Endothelial cell of umbilical vein (primary cell): ENCODE measurements at regions not wholly inside any gene's neighbourhood (a gene's known extent, or its start where the extent isn't known, plus 50 kb on each side); places are given as distances from the start of the nearest gene placed in this dataset.
"Not testable (repeated sequence)": the region's sequence is repeated elsewhere in the genome, so short reads cannot be mapped to it uniquely, and the experiment has no call there.

Experiments used
- BruUV-seq: library from RNA; stranded (reverse); fragments of 400-500 nt; replicated peaks from 2 replicates; lab custom pipeline; 2021; lab: Mats Ljungman, UMichigan
- CTCF ChIA-PET: fragments of 300-600, 350-600 bp; sonication (Branson Sonifier 250); formaldehyde crosslinking; loops from one replicate; lab custom pipeline; 2021; ENCODE audit warnings: antibody characterized with exemption, inconsistent platforms; lab: Charles Lee
- POLR2A ChIA-PET: fragments of 300-600, 350-600 bp; sonication (Branson Sonifier 250); formaldehyde crosslinking; loops from one replicate; lab custom pipeline; 2021; ENCODE audit warnings: antibody characterized with exemption, inconsistent platforms; lab: Charles Lee
- DNase-seq: peaks from one replicate; pipeline ENCODE4 v3.0.0-alpha.2; 2011; ENCODE audit warnings: low read depth, low spot score
- FAIRE-seq: peaks from 2 replicates; lab custom pipeline; 2011; peaks lifted over from hg19 to GRCh38; lab: Jason Lieb, UNC
- H2AFZ ChIP-seq: 2 replicates; pipeline ENCODE4 v1.6.0; 2012; ENCODE audit warnings: low read depth, low read length, control low read depth, inconsistent platforms
- H3K27ac ChIP-seq: 2 replicates; pipeline ENCODE4 v1.5.1; 2011; ENCODE audit warnings: low read depth, mild to moderate bottlenecking, control low read depth, low read length, moderate library complexity; ENCODE audit not compliant: insufficient read depth
- H3K27me3 ChIP-seq, 2 experiments: 2 replicates each; pipeline versions ENCODE4 v1.6.0 to v1.6.1; 2011; ENCODE audit warnings: low read length in 2 of 2, mixed read lengths in 1 of 2; ENCODE audit not compliant: control insufficient read depth in 2 of 2, insufficient read depth in 2 of 2
- H3K36me3 ChIP-seq, 2 experiments: 2 replicates in 1 of 2; 3 replicates in 1 of 2; pipeline ENCODE4 v1.5.1; 2011; ENCODE audit warnings: low read length in 2 of 2, mild to moderate bottlenecking in 1 of 2, moderate library complexity in 1 of 2; ENCODE audit not compliant: control insufficient read depth in 2 of 2, insufficient read depth in 2 of 2; ENCODE audit errors: extremely low read depth in 1 of 2
- H3K4me1 ChIP-seq: 3 replicates; pipeline ENCODE4 v1.5.1; 2011; ENCODE audit warnings: mild to moderate bottlenecking, low read length; ENCODE audit not compliant: control insufficient read depth, insufficient read depth; ENCODE audit errors: extremely low read depth
- H3K4me2 ChIP-seq: 2 replicates; pipeline ENCODE4 v1.6.1; 2011; ENCODE audit warnings: low read length, control low read depth, mixed read lengths; ENCODE audit not compliant: insufficient read depth
- H3K4me3 ChIP-seq, 3 experiments: fragments of 200-600 bp in 1 of 3; sonication (generic), shearing (Covaris generic) in 1 of 3; replicated peaks in 1 of 3; 2 replicates each; pipeline ENCODE4 v1.5.1; 2011 to 2016; ENCODE audit warnings: control low read depth in 3 of 3, low read length in 3 of 3, mild to moderate bottlenecking in 2 of 3, inconsistent platforms in 1 of 3, low read depth in 1 of 3, moderate library complexity in 1 of 3; ENCODE audit not compliant: insufficient read depth in 1 of 3
- H3K79me2 ChIP-seq: 2 replicates; pipeline ENCODE4 v1.6.0; 2012; ENCODE audit warnings: low read length, inconsistent platforms; ENCODE audit not compliant: control insufficient read depth, insufficient read depth
- H3K9ac ChIP-seq: replicated peaks from 2 replicates; pipeline ENCODE3; 2011; ENCODE audit warnings: low read length, control low read depth; ENCODE audit not compliant: insufficient read depth; ENCODE audit errors: extremely low read depth
- H3K9me1 ChIP-seq: replicated peaks from 3 replicates; pipeline ENCODE4 v1.6.0; 2011; ENCODE audit warnings: mild to moderate bottlenecking, low read length; ENCODE audit not compliant: control insufficient read depth, insufficient read depth; ENCODE audit errors: extremely low read depth
- H3K9me3 ChIP-seq: replicated peaks from 2 replicates; pipeline ENCODE4 v1.5.1; 2012; ENCODE audit warnings: low read length, inconsistent platforms; ENCODE audit not compliant: control insufficient read depth, insufficient read depth
- H4K20me1 ChIP-seq: replicated peaks from 2 replicates; pipeline ENCODE3; 2011; ENCODE audit warnings: mild to moderate bottlenecking, low read length; ENCODE audit not compliant: control insufficient read depth, insufficient read depth; ENCODE audit errors: extremely low read depth
- dilution Hi-C: fragments of 300-500 bp; cut with MboI; formaldehyde crosslinking; loops from one replicate; pipeline ENCODE4 v1.15.0; 2019; ENCODE audit warnings: low sequenced_read_pairs; ENCODE audit not compliant: extremely low pct_ligation_motif_present
- intact Hi-C: fragments of 100-400 bp; cut with micrococcal nuclease; formaldehyde crosslinking; loops from one replicate; pipeline ENCODE4 v1.10.0; 2022

GRCh38 chr4:49241295-49241694, 255.2 kb downstream of the CWH43 start:
- CTCF ChIA-PET, intact Hi-C loops, dilution Hi-C loops, H2AFZ ChIP-seq, H3K9ac ChIP-seq, H3K9me1 ChIP-seq, BruUV-seq, H3K79me2 ChIP-seq, H4K20me1 ChIP-seq, H3K27me3 ChIP-seq, H3K36me3 ChIP-seq, H3K4me2 ChIP-seq, H3K27ac ChIP-seq, H3K4me3 ChIP-seq, POLR2A ChIA-PET, FAIRE-seq, H3K9me3 ChIP-seq, DNase-seq, H3K4me1 ChIP-seq: not testable (repeated sequence)

- BruUV-seq, DNase-seq: not testable (repeated sequence)
These were observed 276.7 kb downstream of the CWH43 start for GRCh38 chr4:49262786-49263185.

GRCh38 chr4:49270435-49270834, 284.4 kb downstream of the CWH43 start:
- CTCF ChIA-PET, H3K79me2 ChIP-seq, dilution Hi-C loops: not testable (repeated sequence)

More at GRCh38 chr4:49262786-49263185, 276.7 kb downstream of the CWH43 start:
- H3K79me2 ChIP-seq, H3K9me3 ChIP-seq, CTCF ChIA-PET, H3K9ac ChIP-seq, H3K27ac ChIP-seq, H3K4me2 ChIP-seq, H3K9me1 ChIP-seq, H3K4me1 ChIP-seq, dilution Hi-C loops, H2AFZ ChIP-seq, H3K27me3 ChIP-seq, intact Hi-C loops, H4K20me1 ChIP-seq, FAIRE-seq, H3K36me3 ChIP-seq, POLR2A ChIA-PET, H3K4me3 ChIP-seq: not testable (repeated sequence)

GRCh38 chr4:49270912-49271311, 284.8 kb downstream of the CWH43 start:
- H3K79me2 ChIP-seq, BruUV-seq, H4K20me1 ChIP-seq, dilution Hi-C loops, FAIRE-seq, H3K9me3 ChIP-seq, intact Hi-C loops, H3K36me3 ChIP-seq, H3K4me2 ChIP-seq, H2AFZ ChIP-seq, POLR2A ChIA-PET, H3K9ac ChIP-seq, H3K27ac ChIP-seq, CTCF ChIA-PET, H3K27me3 ChIP-seq, H3K4me1 ChIP-seq, H3K4me3 ChIP-seq, DNase-seq, H3K9me1 ChIP-seq: not testable (repeated sequence)

More at GRCh38 chr4:49270435-49270834, 284.4 kb downstream of the CWH43 start:
- H3K27ac ChIP-seq, DNase-seq, BruUV-seq, H3K9me3 ChIP-seq, H3K4me2 ChIP-seq, H2AFZ ChIP-seq, H3K4me1 ChIP-seq, intact Hi-C loops, POLR2A ChIA-PET, H3K9me1 ChIP-seq, H3K36me3 ChIP-seq, H3K4me3 ChIP-seq, H3K27me3 ChIP-seq, H3K9ac ChIP-seq, H4K20me1 ChIP-seq, FAIRE-seq: not testable (repeated sequence)
